ENCODE measurements at regions not wholly inside any gene's neighbourhood (a gene's known extent, or its start where the extent isn't known, plus 50 kb on each side); places are given as distances from the start of the nearest gene placed in this dataset.

GRCh38 chr12:111034886-111035577, 114.7 kb upstream of the MYL2 start:
- H3K36me3 Mint-ChIP-seq (ENCODE audit: low read depth, unreplicated experiment), result no peaks in the 10 kb centered on the region
- no peak overlapping the region for H3K4me2 ChIP-seq (ENCODE audit: low read length)
- peaks cover 70% of the 10 kb centered on the region for H3K27me3 ChIP-seq (ENCODE audit: insufficient read depth, low read length)
- peaks cover 3% of the 10 kb centered on the region for H3K4me1 Mint-ChIP-seq (ENCODE audit: low read depth, unreplicated experiment)
- FAIRE-seq (no peak), DNase-seq (ENCODE audit: low read depth) (no peak)
- no peaks in the 10 kb centered on the region for H3K79me2 ChIP-seq (ENCODE audit: insufficient read depth, low read length)
- no peaks in the 10 kb centered on the region for H4K20me1 ChIP-seq (ENCODE audit: insufficient read depth, low read length)
- H3K4me3 Mint-ChIP-seq (ENCODE audit: unreplicated experiment), result peak overlapping the region; percentile 83
- no peaks in the 10 kb centered on the region for H3K9me3 ChIP-seq (ENCODE audit: insufficient read depth, low read depth, low read length)
- H3K27ac Mint-ChIP-seq (ENCODE audit: unreplicated experiment), result no peak overlapping the region
- no peaks in the 10 kb centered on the region for H3K4me1 ChIP-seq (ENCODE audit: insufficient read depth, low read length)
- peaks cover 70% of the 10 kb centered on the region for H3K27me3 Mint-ChIP-seq (ENCODE audit: low read depth, unreplicated experiment)
- no peak overlapping the region for H3K4me3 ChIP-seq (ENCODE audit: insufficient read depth, low read depth, low read length)
- no peak for TF ChIP-seq EZH2 (IDR thresholded peaks at IDR 0.05; ENCODE audit: insufficient read depth, low read length)
- TF ChIP-seq, protein P1, sequence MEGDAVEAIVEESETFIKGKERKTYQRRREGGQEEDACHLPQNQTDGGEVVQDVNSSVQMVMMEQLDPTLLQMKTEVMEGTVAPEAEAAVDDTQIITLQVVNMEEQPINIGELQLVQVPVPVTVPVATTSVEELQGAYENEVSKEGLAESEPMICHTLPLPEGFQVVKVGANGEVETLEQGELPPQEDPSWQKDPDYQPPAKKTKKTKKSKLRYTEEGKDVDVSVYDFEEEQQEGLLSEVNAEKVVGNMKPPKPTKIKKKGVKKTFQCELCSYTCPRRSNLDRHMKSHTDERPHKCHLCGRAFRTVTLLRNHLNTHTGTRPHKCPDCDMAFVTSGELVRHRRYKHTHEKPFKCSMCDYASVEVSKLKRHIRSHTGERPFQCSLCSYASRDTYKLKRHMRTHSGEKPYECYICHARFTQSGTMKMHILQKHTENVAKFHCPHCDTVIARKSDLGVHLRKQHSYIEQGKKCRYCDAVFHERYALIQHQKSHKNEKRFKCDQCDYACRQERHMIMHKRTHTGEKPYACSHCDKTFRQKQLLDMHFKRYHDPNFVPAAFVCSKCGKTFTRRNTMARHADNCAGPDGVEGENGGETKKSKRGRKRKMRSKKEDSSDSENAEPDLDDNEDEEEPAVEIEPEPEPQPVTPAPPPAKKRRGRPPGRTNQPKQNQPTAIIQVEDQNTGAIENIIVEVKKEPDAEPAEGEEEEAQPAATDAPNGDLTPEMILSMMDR (IDR thresholded peaks at IDR 0.05; ENCODE audit: insufficient read depth, low read depth, low read length), result no peak
- H3K9ac ChIP-seq (ENCODE audit: low read length), result no peak overlapping the region
- no peaks in the 10 kb centered on the region for H3K36me3 ChIP-seq (ENCODE audit: insufficient read depth, low read length)
- no peak overlapping the region for H2AFZ ChIP-seq (ENCODE audit: low read depth, low read length)
- no peaks in the 10 kb centered on the region for H3K9me3 Mint-ChIP-seq (ENCODE audit: unreplicated experiment)
- no peak overlapping the region for H3K27ac ChIP-seq (ENCODE audit: low read depth, low read length)

DNA sequence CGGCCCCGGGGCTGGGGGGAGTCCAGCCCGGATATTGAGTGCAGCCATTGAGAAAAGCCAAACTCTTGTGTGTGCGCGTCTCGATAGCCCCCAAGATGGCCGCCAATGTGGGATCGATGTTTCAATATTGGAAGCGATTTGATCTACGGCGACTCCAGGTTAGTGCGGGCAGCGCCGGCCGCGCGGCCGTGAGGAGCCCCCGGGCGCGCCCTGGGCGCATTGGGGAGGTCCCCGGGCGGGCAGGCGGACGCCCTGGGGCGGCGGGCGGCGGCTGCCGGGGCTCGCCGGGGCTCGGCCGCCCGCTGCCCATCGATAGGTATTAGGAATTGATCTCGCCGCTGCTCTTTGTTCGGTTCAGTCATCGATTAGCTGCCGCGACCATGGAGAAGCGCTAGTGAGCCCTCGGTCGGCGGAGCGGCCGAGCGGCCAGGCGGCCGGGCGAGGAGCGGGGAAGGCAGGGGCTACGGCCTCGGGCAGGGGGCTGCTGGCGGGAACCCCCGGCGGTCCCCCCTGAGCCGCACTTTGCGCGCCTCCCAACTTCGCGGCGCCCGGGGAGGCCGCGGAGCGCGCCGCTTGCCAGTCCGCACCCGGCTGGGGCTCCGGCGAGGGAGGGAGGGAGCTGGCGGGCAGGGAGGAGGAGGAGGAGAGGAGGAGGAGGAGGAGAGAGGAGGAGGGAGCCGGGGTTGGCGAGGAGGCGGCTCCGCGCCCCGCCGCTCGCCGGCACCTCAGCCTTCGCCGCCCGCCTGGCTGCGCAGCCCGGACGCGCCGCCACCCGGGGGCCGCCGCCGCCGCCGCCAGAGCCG, 113.9 kb upstream of the MYL2 start, which contains the start of gene CUX2:
Gene CUX2, plus strand, starts transcription at position 83 of the 803 bp plus-strand sequence.
- DNase-seq (ENCODE audit: low read depth) (no peak), FAIRE-seq (no peak)
- TF ChIP-seq, protein P1 (IDR thresholded peaks at IDR 0.05; ENCODE audit: insufficient read depth, low read depth, low read length), result no peak
- peak; percentile 16 for TF ChIP-seq EZH2 (IDR thresholded peaks at IDR 0.05; ENCODE audit: insufficient read depth, low read length)
- no peak within 1 kb of the TSS for H3K27ac ChIP-seq (ENCODE audit: low read depth, low read length)
- H3K79me2 ChIP-seq (ENCODE audit: insufficient read depth, low read length), result no peaks in the 10 kb centered on the region
- Mint-ChIP-seq H3K4me3 (ENCODE audit: unreplicated experiment) (peak within 1 kb of the TSS; percentile 83), H3K4me1 (ENCODE audit: low read depth, unreplicated experiment) (peaks cover 3% of the 10 kb centered on the region), H3K9me3 (ENCODE audit: unreplicated experiment) (no peaks in the 10 kb centered on the region), H3K36me3 (ENCODE audit: low read depth, unreplicated experiment) (no peaks in the 10 kb centered on the region), H3K27me3 (ENCODE audit: low read depth, unreplicated experiment) (peaks cover 75% of the 10 kb centered on the region), H3K27ac (ENCODE audit: unreplicated experiment) (no peak within 1 kb of the TSS)
- no peak within 1 kb of the TSS for H2AFZ ChIP-seq (ENCODE audit: low read depth, low read length)
- no peaks in the 10 kb centered on the region for H3K9me3 ChIP-seq (ENCODE audit: insufficient read depth, low read depth, low read length)
- H3K4me3 ChIP-seq (ENCODE audit: insufficient read depth, low read depth, low read length), result no peak within 1 kb of the TSS
- no peak within 1 kb of the TSS for H3K4me2 ChIP-seq (ENCODE audit: low read length)
- H3K27me3 ChIP-seq (ENCODE audit: insufficient read depth, low read length), result peaks cover 78% of the 10 kb centered on the region
- no peak within 1 kb of the TSS for H3K9ac ChIP-seq (ENCODE audit: low read length)
- H4K20me1 ChIP-seq (ENCODE audit: insufficient read depth, low read length), result no peaks in the 10 kb centered on the region
- no peaks in the 10 kb centered on the region for H3K36me3 ChIP-seq (ENCODE audit: insufficient read depth, low read length)
- no peaks in the 10 kb centered on the region for H3K4me1 ChIP-seq (ENCODE audit: insufficient read depth, low read length)
